ENCODE measurements at regions not wholly inside any gene's neighbourhood (a gene's known extent, or its start where the extent isn't known, plus 50 kb on each side); places are given as distances from the start of the nearest gene placed in this dataset.

- TF ChIP-seq CTCF (IDR thresholded peaks at IDR 0.05 in 4 of 5, conservative IDR thresholded peaks at IDR 0.05 in 1 of 5): no peak
- no peak for TF ChIP-seq POLR2A (IDR thresholded peaks at IDR 0.05)
Measured at GRCh38 chr4:15318621-15319348, 109.0 kb upstream of the C1QTNF7 start.

Measured in gastrocnemius medialis (tissue), 4 donors.